NT2/D1 (cell line): ENCODE measurements at regions not wholly inside any gene's neighbourhood (a gene's known extent, or its start where the extent isn't known, plus 50 kb on each side); places are given as distances from the start of the nearest gene placed in this dataset.

Source experiments
- YY1 ChIP-seq: IDR thresholded peaks from 2 replicates; pipeline ENCODE4 v1.6.1; 2011; ENCODE audit not compliant: insufficient read length, insufficient read depth
- ZNF274 ChIP-seq: IDR thresholded peaks from 2 replicates; pipeline ENCODE4 v1.6.1; 2011; ENCODE audit warnings: mild to moderate bottlenecking, low read depth, low read length

DNA sequence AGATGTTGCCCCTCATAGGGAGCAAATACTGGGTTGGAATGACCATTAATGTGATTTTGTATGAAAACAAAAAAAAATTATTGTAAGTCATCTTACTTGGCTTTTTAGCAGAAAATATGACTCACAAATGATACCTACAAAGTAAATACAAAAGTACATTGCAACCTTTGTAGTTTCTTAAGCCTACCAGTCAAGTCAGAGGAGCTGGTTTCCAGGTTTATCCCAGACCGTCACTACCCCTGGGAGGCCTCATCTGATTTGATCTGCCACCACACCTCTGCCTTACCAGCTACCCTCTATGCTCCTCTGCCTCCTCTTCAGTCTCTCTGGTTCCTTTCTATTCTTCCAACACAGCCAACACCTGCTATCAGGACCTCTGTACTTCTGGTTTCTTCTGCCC, 349.9 kb upstream of the CCNH start:
- TF ChIP-seq ZNF274 (no peak), YY1 (no peak)
